ENCODE measurements at regions not wholly inside any gene's neighbourhood (a gene's known extent, or its start where the extent isn't known, plus 50 kb on each side); places are given as distances from the start of the nearest gene placed in this dataset.
A peak's percentile ranks its signal among the peaks of the same experiment; 100 is the strongest.
"Not testable (repeated sequence)": the region's sequence is repeated elsewhere in the genome, so short reads cannot be mapped to it uniquely, and the experiment has no call there.

DNA sequence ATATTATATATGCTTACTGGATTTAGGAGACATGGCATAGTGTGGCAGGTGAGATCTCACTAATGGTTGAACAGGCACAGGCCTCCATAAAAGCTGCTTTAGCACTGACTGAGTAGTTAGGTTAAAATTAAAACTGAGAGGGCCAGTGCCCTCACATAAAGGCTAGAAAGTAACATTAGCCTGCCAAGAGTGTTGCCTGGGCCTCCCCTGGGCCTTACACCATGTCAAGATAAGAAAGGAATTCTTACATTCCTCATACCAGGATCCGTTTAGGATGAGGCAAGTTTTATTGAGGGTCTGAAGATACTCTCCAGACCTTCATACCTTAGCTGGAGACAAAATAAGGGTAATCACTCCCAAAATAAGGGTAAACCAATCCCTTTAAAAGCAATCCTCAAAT is 1011.8 kb downstream of the PLA2G4A start:
- peak; percentile 1 for DNase-seq

DNA sequence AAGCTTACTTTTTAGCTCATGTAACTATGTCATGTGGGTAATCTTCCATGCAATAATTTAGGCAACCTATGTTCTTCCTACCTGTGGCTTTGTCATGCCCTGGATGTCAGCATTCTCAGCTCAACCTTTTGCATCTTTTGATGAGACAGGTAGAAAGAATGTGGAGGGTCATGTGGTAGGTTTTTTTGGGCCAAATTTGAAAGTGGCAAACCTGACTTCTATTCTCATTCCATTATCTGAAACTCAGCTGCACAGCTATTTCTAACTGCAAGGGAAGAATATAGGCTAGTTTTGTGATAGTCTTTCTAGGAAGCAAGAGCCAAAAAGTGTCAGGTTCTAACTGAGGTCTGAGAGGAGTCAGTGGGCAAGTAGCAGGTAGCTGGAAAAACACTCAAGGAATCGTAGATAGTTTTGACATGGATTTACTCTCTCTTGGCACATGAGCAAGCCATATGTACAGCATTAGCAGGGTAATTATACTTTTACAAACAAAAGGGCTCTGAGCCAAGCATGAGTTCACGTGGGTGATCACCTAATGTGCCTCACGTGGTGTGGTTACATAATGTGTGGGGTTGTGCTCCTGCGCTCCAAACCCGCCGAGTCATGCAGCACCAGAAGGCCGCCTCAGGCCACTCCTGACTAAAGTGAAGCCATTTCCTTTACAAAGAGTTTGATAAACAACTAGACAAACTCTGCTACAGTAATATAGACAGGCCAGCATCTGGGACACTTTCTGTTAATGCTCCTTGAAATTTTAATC is 1013.8 kb downstream of the PLA2G4A start:
- no peak for DNase-seq

DNA sequence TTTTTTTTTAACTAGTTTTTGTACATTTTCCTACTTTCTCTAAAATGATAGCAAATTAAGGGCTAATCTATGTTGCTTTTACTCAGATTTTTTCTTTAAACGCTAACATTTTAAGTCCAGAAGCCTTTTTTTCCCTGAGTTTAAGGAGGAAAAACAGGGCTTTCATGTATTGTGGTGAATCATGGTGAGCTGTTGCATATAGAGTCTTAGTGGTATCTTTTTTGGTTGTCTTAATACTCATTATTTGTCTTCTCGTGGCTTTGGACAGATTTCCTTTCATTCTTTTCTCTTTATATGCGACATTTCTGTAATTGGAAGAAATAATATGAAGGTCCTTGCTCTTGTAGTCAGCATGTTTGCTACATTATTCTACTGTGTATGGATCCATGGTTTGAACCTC is 1015.6 kb downstream of the PLA2G4A start:
- peak; percentile 20 for DNase-seq

DNA sequence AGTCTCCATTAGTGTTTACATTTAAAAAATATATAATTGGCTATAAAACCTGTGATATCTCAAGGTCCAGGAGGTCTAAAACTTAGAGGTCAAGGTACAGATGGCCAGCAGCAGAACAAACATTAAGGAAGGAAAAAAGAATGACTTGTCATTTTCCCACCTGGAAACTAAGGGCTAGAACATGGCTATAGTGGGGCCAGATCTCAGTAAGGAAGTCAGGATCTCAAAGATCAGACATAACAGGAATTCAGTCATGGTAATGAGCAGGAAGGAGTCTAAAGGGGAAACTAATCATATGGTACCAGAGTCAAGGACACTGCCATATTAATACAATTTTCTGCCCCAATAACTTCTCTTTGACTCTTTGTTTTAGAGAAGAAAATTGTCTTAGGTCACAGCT is 1018.8 kb downstream of the PLA2G4A start:
- DNase-seq = no peak

DNA sequence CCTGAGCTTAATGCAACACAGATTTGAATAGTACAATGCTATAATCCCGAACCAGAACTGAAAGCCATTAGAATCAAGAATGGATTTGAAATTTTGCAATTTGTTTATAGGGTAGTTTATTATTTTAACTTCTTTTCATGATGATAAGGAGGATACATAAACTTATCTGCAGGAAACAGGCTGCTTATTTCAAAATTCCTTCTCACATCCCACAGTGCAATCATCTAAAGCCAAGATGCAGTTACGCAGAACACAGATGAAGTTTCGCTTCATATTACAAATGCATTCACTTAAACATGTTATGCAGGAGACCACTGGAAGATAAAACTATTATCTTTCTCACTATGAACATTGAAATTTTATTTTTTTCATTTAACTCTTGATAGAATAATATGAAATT is 1019.6 kb downstream of the PLA2G4A start:
- DNase-seq = no peak

DNA sequence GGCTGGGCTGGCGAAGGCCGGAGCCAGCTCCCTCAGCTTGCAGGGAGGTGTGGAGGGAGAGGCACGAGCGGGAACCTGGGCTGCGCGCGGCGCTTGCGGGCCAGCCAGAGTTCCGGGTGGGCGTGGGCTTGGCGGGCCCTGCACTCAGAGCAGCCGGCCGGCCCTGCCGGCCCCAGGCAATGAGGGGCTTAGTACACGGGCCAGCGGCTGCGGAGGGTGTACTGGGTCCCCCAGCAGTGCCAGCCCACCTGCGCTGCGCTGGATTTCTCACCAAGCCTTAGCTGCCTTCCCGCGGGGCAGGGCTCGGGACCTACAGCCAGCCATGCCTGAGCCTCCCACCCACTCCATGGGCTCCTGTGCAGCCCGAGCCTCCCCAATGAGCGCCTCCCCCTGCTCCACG is 1021.4 kb downstream of the PLA2G4A start:
- DNase-seq = not testable (repeated sequence)

DNA sequence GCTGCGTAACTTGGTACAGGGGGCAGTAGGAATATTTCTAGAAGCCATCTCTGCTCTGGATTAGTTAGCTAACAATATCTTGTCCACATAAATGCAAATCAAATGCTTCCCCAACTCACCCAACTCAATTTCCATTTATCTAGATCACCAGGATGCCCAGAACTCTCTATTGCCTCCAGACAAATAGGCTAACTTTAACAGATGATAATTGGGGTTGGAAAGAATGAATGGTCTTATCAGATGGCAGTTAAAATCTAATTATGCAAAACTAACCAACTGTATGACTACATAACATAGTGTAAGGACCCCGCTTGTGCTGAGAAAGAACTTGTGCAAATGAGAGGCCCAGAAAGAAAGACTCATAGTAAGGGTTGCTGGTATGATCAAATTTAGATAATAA is 1024.8 kb downstream of the PLA2G4A start:
- no peak for DNase-seq

DNA sequence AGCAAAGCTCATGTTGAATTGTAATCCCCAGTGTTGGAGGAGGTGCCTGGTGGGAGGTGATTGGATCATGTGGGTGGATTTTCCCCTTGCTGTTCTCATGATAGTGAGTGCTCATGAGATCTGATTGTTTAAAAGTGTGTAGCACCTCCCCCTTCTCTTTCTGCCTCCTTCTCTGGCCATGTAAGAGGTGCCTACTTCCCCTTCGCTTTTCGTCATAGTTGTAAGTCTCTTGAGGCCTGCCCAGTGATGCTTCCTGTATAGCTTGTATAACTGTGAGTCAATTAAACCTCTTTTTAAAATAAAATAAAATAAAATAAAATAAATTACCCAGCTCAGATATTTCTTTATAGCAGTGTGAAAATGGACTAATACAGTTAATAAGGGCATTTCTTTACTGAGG is 1025.7 kb downstream of the PLA2G4A start:
- no peak for DNase-seq

DNA sequence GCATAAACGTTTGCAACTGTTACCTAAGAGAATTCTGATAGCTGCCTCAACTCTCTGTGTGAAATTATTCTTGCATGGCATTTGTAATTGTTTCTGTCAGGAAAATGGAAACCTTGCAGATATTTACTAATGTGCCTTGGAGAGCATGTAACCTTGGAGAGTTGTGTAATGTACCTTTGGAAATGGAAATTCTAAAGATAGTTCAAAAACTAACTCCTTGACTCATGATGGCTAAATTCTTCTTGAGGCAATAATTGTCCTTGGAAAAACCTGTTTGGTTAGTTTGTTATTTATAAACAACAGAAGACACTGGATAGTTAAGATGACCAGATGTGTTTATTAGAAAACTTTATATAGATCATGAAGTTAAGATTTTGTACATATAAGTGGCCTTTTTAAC is 1033.8 kb downstream of the PLA2G4A start:
- no peak for DNase-seq

DNA sequence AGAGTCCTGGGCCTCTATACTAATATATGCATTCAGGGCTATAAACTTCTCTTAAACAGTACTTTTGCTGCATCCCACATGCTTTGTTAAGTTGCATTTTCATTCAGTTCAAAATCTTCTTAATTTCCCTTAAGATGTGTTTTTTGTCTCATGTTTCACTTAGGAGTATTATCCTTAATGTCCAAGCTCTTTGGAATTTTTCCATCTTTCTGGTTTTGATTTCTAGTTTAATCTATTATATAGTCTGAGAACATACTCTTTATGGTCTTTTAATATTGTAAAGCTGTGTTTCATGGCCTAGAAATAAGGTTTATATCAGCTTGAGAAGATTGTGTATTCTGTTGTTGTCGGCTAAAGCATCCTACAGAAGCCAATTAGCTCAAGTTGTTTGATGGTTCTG is 1041.8 kb downstream of the PLA2G4A start:
- no peak for DNase-seq

DNA sequence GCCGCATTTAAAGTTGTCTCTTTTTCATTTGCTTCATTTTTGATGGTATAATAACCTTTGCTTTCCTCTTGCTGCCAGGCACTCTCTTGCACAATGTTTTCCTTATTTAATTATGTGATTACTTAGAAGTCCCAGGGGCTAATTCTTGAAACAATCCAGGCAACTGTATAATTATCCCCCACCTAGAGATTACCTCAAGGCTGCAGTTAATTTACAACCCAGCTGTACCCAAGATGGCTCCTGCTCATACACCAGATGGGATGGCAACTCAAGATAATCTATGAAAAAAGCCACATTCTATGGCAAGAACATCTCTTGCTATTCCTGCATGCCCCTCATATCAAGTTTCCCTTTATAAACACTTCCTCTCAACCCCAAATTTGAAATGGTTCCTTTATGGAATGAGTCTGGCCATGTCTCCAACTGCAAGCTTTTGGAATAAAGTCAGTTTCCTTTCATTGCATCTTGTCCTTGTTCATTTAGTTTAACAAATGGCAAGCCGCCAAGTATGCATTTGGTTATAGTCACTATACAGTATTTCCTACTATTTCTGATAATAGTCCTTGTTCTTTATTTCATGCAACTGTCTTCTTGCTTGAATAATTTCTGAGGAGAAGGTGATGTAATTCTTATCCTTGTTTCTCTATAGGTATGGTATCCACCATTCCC is 1042.6 kb downstream of the PLA2G4A start:
- DNase-seq = no peak

DNA sequence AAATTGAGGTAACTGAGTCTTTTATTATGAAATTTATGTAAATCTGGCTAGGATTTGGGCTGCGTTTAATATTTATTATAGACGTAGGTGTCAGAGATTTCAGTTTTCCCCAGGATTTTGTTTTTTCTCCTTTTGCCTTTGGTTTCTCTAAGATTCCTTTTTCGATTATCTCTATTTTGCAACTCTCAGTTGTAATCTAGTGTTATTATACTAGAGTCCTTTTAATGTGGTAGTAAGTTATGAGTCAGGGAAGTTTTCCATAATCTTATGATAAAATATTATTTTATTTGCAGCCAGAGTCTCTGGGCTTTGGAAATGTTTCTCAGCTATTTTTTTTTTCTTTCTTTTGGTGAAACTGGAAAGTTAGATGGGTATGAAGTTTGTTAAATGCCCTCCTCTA is 1043.8 kb downstream of the PLA2G4A start:
- no peak for DNase-seq

DNA sequence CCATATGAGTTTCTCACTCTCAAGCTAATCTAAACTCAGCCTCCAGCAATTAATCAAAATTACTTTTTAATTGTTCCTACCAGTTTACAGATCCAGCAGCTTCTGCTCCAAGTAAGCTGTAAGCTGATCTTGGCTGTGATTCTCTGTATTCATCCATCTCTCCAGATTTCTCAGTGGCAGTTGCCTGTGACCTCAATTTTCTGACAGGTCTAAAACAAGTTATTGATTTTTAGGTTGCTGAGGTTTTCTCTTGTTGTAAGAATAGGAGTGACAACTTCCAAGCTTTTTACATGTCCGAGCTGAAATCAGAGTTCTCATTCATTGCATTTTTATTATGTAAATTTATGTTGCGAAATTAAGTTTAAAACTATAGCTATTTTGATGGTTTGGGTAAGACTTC is 1044.4 kb downstream of the PLA2G4A start:
- no peak for DNase-seq

DNA sequence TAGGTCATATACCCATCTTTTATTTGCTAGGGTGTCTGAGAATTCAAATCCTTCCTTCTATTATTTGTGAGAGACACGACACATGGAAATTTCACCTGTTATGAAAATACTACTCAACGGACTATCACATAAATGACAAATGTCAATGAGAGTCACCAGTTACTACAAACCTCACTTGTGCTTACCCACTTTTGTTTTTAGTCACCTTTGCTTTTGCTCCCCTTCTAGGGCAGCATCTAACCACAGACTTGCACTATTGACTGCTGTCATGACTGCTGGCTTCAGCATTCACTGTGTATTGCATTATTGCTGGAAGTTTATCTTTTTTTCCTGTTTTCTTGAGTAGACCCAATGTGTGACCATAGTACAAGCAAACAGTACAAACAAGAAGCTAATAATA is 1048.0 kb downstream of the PLA2G4A start:
- DNase-seq = no peak

DNA sequence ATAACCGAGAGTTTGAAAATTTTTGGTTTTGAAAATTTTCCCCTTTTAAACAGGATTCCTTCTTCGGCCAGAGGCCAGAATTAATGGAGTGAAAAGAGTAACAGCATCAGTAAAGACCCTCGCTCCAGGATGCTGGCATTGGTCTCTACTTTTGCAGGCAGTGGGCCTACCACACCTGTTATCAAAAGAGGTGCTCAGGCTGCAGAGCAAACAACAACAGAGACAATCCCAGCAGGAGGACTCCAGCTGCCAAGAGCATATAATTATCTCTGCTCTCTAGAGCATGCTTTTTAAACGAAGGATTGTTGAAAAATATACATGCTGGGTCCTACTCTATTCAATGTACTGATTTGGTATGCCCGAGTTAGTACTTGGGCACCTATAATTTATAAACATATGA is 1048.5 kb downstream of the PLA2G4A start:
- DNase-seq = no peak

DNA sequence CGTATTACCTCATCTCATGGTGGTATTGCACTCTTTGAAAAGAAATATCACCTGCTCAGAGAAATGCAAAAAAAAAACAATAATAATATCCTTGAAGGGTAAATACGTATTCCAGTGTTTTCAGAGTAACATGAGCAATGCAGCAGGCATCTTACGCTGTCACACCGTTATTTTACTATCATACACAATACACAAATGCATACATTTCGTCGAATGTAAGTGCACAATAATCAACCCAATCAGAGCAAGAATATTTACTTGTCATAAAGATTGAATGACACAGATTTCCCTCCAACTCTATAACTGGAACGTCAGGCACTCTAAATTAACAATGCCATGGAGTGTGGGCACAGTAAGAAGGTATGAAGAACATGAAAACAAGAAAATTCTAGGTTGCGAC is 1050.1 kb downstream of the PLA2G4A start:
- no peak for DNase-seq

DNA sequence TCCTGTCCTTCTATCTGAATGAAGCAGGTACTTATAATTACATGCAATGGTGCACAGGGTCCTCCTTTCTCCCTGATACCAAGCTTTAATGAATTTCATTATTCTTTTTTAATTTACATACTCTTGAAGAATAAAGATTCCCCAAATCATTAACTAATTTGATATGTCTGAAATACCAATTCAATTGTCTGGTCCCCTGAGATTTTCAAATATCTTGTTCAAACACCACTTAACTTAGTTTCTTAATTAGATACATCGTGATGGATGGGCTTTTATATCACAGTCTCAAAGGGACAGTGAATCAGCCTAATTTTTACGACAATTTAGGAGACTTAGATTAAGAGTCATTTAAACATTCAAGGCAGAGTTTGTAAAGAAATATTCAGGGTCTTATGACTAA is 1054.6 kb downstream of the PLA2G4A start:
- DNase-seq = no peak

DNA sequence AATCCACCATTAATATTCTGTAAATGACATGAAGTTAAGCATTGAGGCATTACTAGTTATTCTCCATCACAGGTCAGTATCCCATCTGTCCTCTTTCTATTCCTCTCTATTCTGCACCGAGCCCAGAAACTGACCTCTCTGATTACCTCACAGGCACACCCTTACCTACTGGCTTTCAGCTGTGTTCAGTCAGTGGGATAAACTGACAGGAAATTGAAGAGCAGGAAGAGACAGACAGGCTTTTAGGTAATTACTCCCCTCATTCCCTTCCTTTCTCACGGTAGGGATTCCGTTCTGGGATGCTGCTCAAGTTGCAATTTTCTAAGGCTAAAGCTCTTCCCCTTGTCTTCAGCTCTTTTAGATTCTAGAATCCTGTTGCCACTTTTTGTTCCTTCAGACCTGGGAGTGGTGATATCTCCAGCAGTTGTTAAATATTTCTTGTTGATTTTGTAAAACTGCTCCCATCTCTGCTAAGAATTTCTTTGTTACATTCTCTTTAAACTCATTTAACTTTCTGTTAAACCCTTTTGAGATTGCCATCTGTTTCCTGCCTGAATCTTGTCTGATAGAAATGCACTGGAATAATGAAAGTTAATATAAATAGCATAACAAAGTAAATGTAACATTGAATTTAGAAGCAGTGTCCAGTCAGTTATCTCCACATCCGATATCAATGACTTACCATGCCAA is 1063.4 kb downstream of the PLA2G4A start:
- DNase-seq = no peak

DNA sequence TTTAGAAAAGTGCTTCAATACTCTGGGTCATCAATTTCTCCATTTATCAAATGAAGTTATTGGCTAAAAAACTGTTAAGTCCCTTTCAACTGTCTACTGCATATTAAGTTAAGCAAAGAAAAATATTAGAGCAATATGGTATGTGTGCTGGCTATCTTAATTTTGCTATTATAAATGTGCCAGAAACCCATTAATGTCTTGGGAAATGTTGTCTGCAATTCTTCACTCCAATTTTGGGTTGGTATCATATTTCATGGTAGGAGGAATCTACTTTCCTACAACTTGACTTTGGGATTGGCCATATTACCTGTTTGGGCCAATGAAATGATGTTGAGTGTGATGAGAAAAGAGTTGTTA is 1063.9 kb downstream of the PLA2G4A start:
- DNase-seq = no peak

DNA sequence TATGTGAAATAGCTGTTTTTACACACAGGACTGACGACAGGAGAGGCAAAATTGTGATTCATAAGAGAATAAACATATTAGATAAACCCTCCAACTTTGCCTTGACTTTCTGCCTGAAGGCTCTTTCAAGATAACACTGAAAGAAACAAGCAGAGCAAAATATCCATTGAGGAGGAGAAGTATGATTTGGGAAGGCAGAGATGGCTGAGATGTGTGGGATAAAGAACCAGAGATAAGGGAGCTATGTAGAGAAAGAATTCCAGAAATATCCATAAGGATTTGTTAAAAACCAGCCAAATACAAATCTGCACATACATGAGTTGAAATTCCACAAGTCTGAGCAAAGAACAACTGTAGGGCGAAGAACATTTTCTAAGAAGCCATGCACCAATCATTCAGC is 1064.7 kb downstream of the PLA2G4A start:
- no peak for DNase-seq

DNA sequence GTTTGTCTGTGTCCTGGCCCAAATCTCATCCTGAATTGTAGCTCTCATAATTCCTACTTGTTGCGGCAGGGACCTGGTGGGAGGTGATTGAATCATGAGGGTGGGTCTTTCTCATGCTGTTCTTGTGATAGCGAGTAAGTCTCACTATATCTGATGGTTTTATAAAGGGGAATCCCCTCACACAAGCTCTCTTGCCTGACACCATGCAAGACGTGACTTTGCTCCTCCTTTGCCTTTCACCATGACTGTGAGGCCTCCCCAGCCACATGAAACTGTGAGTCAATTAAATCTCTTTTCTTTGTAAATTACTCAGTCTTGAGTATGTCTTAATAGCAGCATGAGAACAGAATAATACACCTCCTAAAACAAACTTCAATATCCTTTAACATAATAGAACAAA is 1065.6 kb downstream of the PLA2G4A start:
- no peak for DNase-seq

DNA sequence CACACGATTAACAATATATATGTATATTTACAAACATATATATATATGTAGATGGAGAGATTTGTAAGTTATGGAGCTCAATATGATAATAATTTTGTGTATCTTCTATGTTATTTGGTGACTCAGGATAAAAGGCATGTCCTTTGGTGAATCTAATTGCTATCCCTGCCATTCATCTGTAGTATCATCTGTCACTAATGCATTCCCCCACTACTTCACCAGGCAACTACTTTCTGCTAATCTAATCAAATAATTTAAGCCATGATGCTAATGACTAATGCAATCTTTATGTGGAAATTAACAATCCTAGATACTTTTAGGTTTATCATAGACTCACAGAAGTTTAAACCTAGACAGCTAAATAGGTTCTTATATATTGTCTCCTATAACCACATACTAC is 1074.5 kb downstream of the PLA2G4A start:
- no peak for DNase-seq

DNA sequence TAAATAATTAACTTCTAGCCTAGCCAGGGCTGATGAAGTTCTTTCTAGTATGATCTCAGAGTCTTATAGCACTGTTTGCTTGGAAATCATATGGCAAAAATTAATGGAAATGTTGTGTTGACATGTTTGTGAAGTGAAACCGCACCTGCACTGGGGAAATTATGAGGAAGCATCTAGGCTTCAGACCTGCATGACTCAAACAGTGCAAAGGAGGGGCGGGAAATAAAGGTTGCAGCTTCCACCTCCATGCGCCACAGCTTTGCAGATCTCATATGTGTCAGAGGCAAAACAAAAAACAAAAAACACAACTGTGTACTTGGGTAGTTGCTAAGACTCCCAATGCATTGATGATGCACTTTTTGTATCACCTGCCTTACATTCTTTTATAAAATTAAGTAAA is 1080.6 kb downstream of the PLA2G4A start:
- no peak for DNase-seq

DNA sequence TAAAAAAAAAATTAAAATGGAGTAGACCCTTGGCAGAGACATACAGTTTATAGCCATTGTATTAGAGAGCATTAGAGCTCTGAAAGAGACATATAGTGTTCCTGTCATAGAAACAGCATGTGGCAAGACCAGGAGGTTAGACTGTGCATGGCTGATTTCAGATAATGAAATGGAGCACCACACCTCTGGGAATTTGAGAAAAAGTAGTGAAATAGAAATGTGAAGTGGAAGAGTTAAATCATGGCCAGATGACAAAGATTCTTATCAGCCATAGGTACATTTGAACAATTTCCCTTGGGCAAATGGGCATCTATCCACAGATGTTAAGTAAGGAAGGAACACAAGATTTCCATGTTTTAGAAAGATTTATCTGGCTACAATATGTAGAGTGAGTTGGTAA is 1083.1 kb downstream of the PLA2G4A start:
- no peak for DNase-seq

Data from fibroblast of skin of back (primary cell).